GM19452 (cell line): ENCODE measurements at regions not wholly inside any gene's neighbourhood (a gene's known extent, or its start where the extent isn't known, plus 50 kb on each side); places are given as distances from the start of the nearest gene placed in this dataset.
A peak's percentile ranks its signal among the peaks of the same experiment; 100 is the strongest.

Source experiments
- ATAC-seq: cut with Tn5 transposase; IDR thresholded peaks from one replicate; pipeline ENCODE4 v1.9.1; 2021; ENCODE audit not compliant: unreplicated experiment

DNA sequence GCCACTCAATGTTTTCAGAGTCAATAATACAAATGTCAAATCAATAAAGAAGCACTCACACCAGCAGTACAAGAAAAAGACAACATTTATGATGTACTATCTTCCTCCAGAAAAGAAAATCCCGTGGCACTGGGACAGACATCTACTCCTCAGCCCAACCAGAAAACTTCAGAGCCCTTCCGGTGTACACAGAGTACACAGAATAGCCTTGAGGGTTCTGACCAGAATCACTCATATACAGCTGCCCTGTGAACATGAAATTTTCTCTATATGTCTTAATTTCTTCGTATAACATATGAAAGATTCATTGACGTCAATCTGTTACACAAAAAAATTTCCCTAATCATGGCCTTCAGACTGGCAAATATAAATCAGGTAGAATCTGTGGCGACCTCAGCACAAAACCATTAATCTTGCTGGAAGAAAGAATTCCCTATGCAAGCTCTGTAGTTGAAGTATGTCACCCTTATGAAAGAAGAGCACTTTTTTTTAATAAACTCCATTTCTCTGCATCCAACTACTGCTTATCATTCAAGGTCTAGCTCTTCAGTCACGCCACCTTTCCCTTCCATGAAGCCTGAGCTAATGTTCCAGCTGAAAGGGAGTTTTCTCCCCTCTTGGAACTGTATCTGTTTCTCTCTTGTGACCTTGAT lies 53.8 kb upstream of the PLAAT1 start:
- ATAC-seq: no peak

DNA sequence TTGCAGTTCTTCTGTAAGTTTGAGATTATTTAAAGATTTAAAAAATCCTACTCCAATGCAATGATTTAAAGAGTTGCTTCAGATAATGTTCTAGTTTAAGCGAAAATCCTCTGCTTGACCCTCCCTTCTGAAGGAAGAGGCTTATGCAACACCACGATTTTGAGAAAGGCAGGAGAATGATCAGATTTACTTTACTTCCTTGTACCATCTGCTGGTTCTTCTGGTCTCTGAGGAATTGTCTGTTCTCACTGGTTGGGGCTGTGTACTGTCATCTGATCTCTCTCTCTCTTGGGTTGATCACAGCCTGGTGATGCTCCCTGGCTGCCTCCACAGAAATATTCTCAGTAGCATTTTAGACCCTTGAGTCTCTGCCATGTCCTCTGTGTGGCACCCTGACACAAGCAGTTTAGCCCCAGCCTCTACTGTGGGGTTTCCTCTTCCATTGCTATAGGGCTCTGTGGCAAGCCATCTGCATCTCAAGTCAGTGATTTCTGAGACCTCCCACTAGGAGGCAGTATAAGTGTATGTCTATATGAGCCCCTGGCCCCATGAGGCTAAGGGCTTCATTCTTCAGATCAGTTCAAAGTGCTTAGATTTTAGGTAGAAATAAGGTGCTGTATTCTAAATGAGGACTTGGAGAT lies 50.8 kb upstream of the PLAAT1 start:
- peak; percentile 66 for ATAC-seq
